ENCODE measurements at regions not wholly inside any gene's neighbourhood (a gene's known extent, or its start where the extent isn't known, plus 50 kb on each side); places are given as distances from the start of the nearest gene placed in this dataset.

DNA sequence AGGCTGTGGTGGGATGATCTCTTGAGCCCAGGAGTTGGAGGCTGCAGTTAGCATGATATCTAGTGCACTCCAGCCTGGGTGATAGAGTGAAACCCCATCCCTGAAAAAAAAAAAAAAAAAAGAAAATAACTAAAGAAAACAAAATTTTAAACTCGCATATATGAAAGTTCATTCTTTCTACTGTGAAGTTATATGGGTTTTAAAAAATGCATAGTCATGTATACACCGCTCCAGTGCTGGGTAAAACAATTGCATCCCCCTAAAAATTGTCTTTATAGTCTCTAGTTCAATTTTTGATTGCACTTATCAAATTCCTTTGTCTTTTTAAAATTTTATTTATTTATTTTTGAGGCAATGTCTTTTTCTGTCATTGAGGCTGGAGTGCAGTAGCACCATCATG, 65.0 kb upstream of the ACYP2 start:
- TF ChIP-seq, protein P1, sequence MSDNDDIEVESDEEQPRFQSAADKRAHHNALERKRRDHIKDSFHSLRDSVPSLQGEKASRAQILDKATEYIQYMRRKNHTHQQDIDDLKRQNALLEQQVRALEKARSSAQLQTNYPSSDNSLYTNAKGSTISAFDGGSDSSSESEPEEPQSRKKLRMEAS (IDR thresholded peaks at IDR 0.05) = no peak
- no peak for TF ChIP-seq CTCF (IDR thresholded peaks at IDR 0.05; ENCODE audit: control extremely low read depth in 1 of 3, insufficient read depth in 1 of 3, low read depth in 1 of 3, low read length in 3 of 3)
- TF ChIP-seq POLR2AphosphoS5 (IDR thresholded peaks at IDR 0.05; ENCODE audit: low read depth, low read length) = no peak
- no peak for TF ChIP-seq GABPA (IDR thresholded peaks at IDR 0.05; ENCODE audit: borderline replicate concordance, insufficient read depth, low read length)
- no peak for TF ChIP-seq CEBPB (IDR thresholded peaks at IDR 0.05; ENCODE audit: low read depth, low read length)
- no peak for TF ChIP-seq CREB1 (IDR thresholded peaks at IDR 0.05)
- TF ChIP-seq EZH2 (IDR thresholded peaks at IDR 0.05; ENCODE audit: low read depth, low read length, severe bottlenecking) = no peak

Data from H1 (cell line).